Keratinocyte (primary cell): ENCODE measurements at regions not wholly inside any gene's neighbourhood (a gene's known extent, or its start where the extent isn't known, plus 50 kb on each side); places are given as distances from the start of the nearest gene placed in this dataset.

ENCODE experiments used
- DNase-seq: peaks from one replicate; pipeline ENCODE4 v3.0.0-alpha.2; 2011; ENCODE audit warnings: low read depth, missing footprints, low spot score
- FAIRE-seq: peaks from 2 replicates; lab custom pipeline; 2011; peaks lifted over from hg19 to GRCh38; lab: Jason Lieb, UNC
- H2AFZ ChIP-seq: 2 replicates; pipeline ENCODE4 v1.6.0; 2012; ENCODE audit warnings: low read length, control low read depth, inconsistent platforms; ENCODE audit not compliant: control insufficient read depth
- H3K27ac ChIP-seq: 2 replicates; pipeline ENCODE4 v1.5.1; 2011; ENCODE audit warnings: low read length; ENCODE audit not compliant: control insufficient read depth, insufficient read depth
- H3K27me3 ChIP-seq: 3 replicates; pipeline ENCODE4 v1.6.0; 2011; ENCODE audit warnings: low read length; ENCODE audit not compliant: control insufficient read depth, insufficient read depth; ENCODE audit errors: extremely low read depth
- H3K36me3 ChIP-seq, 2 experiments: 2 replicates in 1 of 2; 3 replicates in 1 of 2; pipeline ENCODE4 v1.5.1; 2011; ENCODE audit warnings: low read length in 2 of 2, mild to moderate bottlenecking in 1 of 2; ENCODE audit not compliant: control insufficient read depth in 2 of 2, insufficient read depth in 2 of 2; ENCODE audit errors: extremely low read depth in 1 of 2
- H3K4me1 ChIP-seq: 3 replicates; pipeline ENCODE4 v1.5.1; 2011; ENCODE audit warnings: low read length; ENCODE audit not compliant: control insufficient read depth, insufficient read depth; ENCODE audit errors: extremely low read depth
- H3K4me2 ChIP-seq: 3 replicates; pipeline ENCODE4 v1.6.0; 2011; ENCODE audit warnings: low read depth, low read length; ENCODE audit not compliant: control insufficient read depth, insufficient read depth; ENCODE audit errors: extremely low read depth
- H3K4me3 ChIP-seq, 3 experiments: fragments of 200-600 bp in 1 of 3; sonication (generic) in 1 of 3; 2 replicates in 2 of 3; 3 replicates in 1 of 3; pipeline ENCODE4 v1.5.1; 2011 to 2016; ENCODE audit warnings: low read length in 3 of 3, mild to moderate bottlenecking in 3 of 3, control low read depth in 2 of 3, inconsistent platforms in 1 of 3, low read depth in 1 of 3, mixed read lengths in 1 of 3, mixed run types in 1 of 3, moderate library complexity in 1 of 3; ENCODE audit not compliant: control insufficient read depth in 2 of 3, insufficient read depth in 2 of 3; ENCODE audit errors: extremely low read depth in 1 of 3
- H3K79me2 ChIP-seq: 2 replicates; pipeline ENCODE4 v1.6.0; 2012; ENCODE audit warnings: low read length; ENCODE audit not compliant: control insufficient read depth, insufficient read depth
- H3K9ac ChIP-seq: 3 replicates; pipeline ENCODE4 v1.6.0; 2011; ENCODE audit warnings: low read length; ENCODE audit not compliant: control insufficient read depth, insufficient read depth; ENCODE audit errors: extremely low read depth
- H3K9me1 ChIP-seq: 3 replicates; pipeline ENCODE4 v1.6.0; 2011; ENCODE audit warnings: low read length; ENCODE audit not compliant: control insufficient read depth, insufficient read depth; ENCODE audit errors: extremely low read depth
- H3K9me3 ChIP-seq: 2 replicates; pipeline ENCODE4 v1.5.1; 2012; ENCODE audit warnings: low read depth, low read length; ENCODE audit not compliant: control insufficient read depth
- H4K20me1 ChIP-seq: 3 replicates; pipeline ENCODE4 v1.6.0; 2011; ENCODE audit warnings: low read length; ENCODE audit not compliant: control insufficient read depth, insufficient read depth; ENCODE audit errors: extremely low read depth
- CTCF ChIP-seq, 3 experiments: IDR thresholded peaks in 1 of 3; conservative IDR thresholded peaks in 1 of 3; optimal IDR thresholded peaks in 1 of 3; 2 replicates in 2 of 3; 3 replicates in 1 of 3; pipeline versions ENCODE3 to v1.5.1; 2011; ENCODE audit warnings: low read length in 3 of 3, mild to moderate bottlenecking in 3 of 3, moderate library complexity in 2 of 3, control low read depth in 1 of 3, inconsistent platforms in 1 of 3; ENCODE audit not compliant: insufficient read depth in 2 of 3; ENCODE audit errors: extremely low read depth in 1 of 3
- EZH2 ChIP-seq: IDR thresholded peaks from one replicate; pipeline ENCODE4 v1.6.1; 2012; ENCODE audit warnings: inconsistent platforms, mild to moderate bottlenecking, low read length, moderate library complexity
- dilution Hi-C: fragments of 300-500 bp; cut with MboI; formaldehyde crosslinking; loops from one replicate; pipeline ENCODE4 v1.7.0; 2020; ENCODE audit warnings: low sequenced_read_pairs; ENCODE audit not compliant: extremely low pct_ligation_motif_present

- Histone ChIP-seq H3K9me1 (no peaks in the 10 kb centered on the region), H3K9ac (no peak overlapping the region), H3K4me3 (no peak overlapping the region), H4K20me1 (no peaks in the 10 kb centered on the region), H3K4me2 (no peak overlapping the region), H3K9me3 (peaks cover 2% of the 10 kb centered on the region), H3K79me2 (no peaks in the 10 kb centered on the region), H3K4me1 (peaks cover 11% of the 10 kb centered on the region), H3K27me3 (peaks cover 5% of the 10 kb centered on the region), H2AFZ (no peak overlapping the region), H3K36me3 (no peaks in the 10 kb centered on the region), H3K27ac (no peak overlapping the region)
- FAIRE-seq: peak; percentile 49
- no peak for TF ChIP-seq CTCF (optimal IDR thresholded peaks at IDR 0.05 in 1 of 3, IDR thresholded peaks at IDR 0.05 in 1 of 3, conservative IDR thresholded peaks at IDR 0.05 in 1 of 3; ENCODE audit: extremely low read depth in 1 of 3, insufficient read depth in 2 of 3, low read length in 3 of 3)
- TF ChIP-seq EZH2: no peak
- dilution Hi-C loops: no loop called here
- DNase-seq: no peak
Measured at GRCh38 chr11:64436000-64436399, 77.0 kb downstream of the RPS6KA4 start.

GRCh38 chr11:64437426-64437825 lies 78.5 kb downstream of the RPS6KA4 start:
- H4K20me1 ChIP-seq: no peaks in the 10 kb centered on the region
- FAIRE-seq: peak; percentile 87
- peaks cover 5% of the 10 kb centered on the region for H3K27me3 ChIP-seq
- H3K36me3 ChIP-seq: no peaks in the 10 kb centered on the region
- peak overlapping the region; percentile 59 for H3K4me2 ChIP-seq
- H3K9me1 ChIP-seq: no peaks in the 10 kb centered on the region
- dilution Hi-C loops: no loop called here
- no peak for DNase-seq
- no peak overlapping the region for H3K4me3 ChIP-seq
- TF ChIP-seq CTCF (optimal IDR thresholded peaks at IDR 0.05 in 1 of 3, IDR thresholded peaks at IDR 0.05 in 1 of 3, conservative IDR thresholded peaks at IDR 0.05 in 1 of 3; ENCODE audit: extremely low read depth in 1 of 3, insufficient read depth in 2 of 3, low read length in 3 of 3) (no peak), EZH2 (no peak)
- no peaks in the 10 kb centered on the region for H3K9me3 ChIP-seq
- H2AFZ ChIP-seq: peak overlapping the region; percentile 68
- peaks cover 11% of the 10 kb centered on the region for H3K4me1 ChIP-seq
- no peak overlapping the region for H3K9ac ChIP-seq
- H3K79me2 ChIP-seq: no peaks in the 10 kb centered on the region
- no peak overlapping the region for H3K27ac ChIP-seq
